ENCODE measurements at regions not wholly inside any gene's neighbourhood (a gene's known extent, or its start where the extent isn't known, plus 50 kb on each side); places are given as distances from the start of the nearest gene placed in this dataset.
"Not testable (repeated sequence)": the region's sequence is repeated elsewhere in the genome, so short reads cannot be mapped to it uniquely, and the experiment has no call there.

- DNase-seq: no peak
Observed at GRCh38 chr4:124868495-124868894, 156.0 kb upstream of the ANKRD50 start.

DNA sequence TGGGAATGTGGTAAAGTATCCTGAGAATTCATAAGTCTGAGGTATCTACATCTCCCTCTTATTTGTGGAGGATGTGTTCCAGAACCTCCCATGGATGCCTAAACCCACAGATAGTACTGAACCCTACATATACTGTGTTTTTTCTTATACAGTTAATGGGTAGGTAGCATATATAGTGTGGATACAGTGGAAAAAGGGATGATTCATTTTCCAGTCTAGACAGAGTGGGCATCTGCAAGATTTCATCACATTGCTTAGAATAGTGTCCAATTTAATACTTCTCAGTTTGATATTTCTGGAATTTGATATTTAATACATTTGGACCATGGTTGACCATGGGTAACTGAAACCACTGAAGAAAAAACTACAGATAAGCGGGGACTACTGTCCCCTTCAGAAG, 155.0 kb upstream of the ANKRD50 start:
- no peak for DNase-seq

DNA sequence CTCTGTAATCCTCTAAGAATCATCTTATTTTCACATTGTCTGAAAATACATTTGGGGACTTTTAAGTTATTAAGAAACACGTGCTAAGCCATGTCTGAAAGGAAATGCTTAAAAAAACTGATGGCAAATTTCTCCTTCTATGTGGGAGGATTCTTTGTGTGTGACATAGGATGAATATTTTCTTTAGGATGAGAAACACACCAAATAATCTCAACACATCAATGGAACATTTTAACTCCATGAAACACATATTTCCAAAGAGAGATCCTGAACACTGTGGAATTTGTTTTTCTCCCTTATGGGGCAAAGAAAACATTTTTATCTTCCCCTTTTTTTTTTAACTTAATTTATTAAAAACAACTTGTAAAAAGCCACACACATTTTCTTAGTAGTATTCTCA, 153.8 kb upstream of the ANKRD50 start:
- DNase-seq: no peak

- DNase-seq: no peak
Observed at GRCh38 chr4:124863040-124863545, 150.6 kb upstream of the ANKRD50 start.

DNA sequence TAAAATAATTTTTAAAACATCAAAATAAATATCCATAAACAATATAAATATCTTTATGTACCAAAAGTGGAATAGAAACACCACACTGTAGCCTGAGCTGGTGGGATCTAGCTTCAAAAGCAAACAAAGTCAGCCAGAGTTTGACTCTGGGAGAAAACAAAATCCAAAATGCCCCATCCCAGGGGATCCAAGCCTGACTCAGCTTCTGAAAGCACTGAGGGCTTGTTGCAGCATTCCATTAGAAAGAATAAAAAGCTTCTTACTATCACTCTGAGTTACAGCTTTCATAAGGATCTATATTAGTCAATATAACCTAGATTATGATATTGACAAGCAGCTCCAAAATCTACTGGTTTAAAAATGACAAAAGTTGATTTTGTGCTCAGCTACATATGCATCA, 149.7 kb upstream of the ANKRD50 start:
- no peak for DNase-seq

DNA sequence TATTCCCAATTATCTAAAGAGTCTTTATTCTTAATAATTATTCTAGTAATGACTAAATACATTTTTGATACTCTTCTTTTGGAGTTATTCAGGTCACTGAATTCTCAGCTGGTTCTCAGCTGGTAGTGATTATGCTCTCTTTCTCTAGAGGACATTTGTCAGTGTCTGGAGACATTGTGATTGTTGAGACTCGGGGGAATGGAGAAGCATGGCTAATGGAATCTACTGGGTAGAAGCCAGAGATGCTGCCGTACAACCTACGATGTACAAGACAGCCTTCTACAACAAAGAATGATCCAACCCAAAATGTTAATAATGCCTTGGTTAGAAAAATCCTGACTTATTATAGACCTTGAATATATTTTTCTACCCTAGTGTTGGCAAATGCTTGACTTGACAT, 149.2 kb upstream of the ANKRD50 start:
- no peak for DNase-seq

DNA sequence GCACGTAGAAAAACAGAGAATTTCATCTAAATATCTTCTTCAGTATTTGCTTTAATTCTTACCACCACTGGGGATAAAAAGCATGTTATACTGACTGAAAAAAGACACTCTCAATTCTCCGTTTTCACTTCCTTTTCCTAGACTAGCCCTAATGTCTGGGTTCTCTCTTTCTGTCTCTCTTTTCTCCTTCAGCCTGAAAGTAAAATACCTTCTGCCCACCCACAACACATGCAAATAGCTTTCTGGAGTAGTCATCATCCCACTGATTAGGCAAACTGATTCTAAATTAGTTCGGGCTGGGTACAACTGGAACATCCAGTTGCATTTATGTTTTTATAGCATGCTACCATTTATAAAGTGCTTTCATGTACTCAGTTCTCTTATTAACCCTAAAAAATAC, 142.4 kb upstream of the ANKRD50 start:
- DNase-seq: no peak

- DNase-seq: no peak
Observed at GRCh38 chr4:124851741-124852140, 139.2 kb upstream of the ANKRD50 start.

GRCh38 chr4:124846306-124846705, 133.8 kb upstream of the ANKRD50 start:
- no peak for DNase-seq

DNA sequence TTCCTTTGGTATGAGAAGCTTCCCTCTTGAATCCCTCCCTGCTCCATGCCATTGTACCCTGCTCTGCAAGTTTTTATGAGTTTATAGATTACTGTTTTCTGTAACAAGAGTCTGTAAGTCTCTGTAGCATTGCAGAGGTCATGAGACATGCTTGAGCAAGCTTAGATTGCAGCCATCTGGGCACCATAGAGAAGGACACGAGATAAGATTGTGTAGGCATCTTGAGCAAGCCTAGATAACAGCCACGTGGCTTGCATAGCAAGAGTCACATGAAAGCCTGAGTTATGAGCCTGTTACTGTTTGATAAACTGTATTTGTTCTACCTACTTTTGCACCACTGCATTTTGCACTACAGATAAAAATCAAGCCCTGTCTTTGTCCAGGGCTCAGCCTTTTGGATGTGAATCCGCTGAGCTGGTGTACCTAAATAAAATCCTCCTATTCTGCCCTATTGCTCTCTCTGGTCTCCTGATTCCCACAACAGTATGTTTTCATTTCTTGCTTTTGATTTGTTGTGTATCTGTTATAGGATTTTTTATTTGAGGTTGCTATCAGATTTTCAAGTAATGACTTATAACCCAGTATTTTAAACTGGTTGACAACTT, 127.4 kb upstream of the ANKRD50 start:
- DNase-seq: no peak

DNA sequence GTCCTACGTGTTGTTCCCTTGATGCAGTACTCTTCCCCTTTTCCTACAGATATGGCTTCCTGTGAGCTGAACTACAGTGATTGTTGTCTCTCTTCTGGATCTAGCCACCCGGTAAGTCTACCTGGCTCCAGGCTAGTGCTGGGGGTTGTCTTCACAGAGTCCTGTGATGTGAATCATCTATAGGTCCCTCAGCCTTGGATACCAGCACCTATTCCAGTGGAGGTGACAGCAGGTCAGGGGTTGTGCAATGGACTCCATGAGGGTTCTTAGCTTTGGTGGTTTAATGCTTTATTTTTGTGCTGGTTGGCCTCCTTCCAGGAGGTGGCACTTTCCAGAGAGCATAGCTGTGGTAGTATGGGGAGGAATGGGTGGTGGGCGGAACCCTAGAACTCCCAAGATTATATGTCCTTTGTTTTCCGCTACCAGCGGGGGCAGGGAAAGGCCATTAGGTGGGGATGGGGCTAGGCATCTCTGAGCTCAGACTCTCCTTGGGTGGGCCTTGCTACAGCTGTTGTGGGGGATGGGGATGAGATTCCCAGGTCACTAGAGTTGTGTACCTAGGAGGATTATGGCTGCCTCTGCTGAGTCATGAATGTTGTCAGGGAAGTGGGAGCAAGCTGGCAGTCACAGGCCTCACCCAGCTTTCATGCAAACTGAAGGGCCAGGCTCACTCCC, 121.4 kb upstream of the ANKRD50 start:
- no peak for DNase-seq

GRCh38 chr4:124828382-124828781, 115.8 kb upstream of the ANKRD50 start:
- DNase-seq: no peak

GRCh38 chr4:124817531-124817930, 105.0 kb upstream of the ANKRD50 start:
- no peak for DNase-seq

GRCh38 chr4:124812203-124812602, 99.7 kb upstream of the ANKRD50 start:
- DNase-seq: not testable (repeated sequence)

DNA sequence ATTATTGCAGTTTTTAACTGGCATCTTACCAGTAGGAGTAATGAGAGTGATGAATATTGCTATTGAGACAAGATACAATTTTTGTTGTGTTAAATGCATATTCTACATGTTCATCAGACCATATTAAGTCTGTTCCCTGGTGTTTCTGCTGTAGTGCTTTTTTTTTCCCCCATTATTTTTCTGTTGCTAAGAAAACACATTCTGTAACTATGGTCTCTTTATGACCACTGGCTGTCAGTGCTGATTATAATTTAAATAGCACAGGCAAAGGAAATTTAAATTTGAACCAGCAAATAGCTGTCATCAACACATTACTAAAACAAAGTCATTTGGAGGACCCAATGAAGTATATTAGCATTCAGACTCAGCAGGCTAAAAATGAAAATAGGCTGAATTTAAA, 98.3 kb upstream of the ANKRD50 start:
- no peak for DNase-seq

DNA sequence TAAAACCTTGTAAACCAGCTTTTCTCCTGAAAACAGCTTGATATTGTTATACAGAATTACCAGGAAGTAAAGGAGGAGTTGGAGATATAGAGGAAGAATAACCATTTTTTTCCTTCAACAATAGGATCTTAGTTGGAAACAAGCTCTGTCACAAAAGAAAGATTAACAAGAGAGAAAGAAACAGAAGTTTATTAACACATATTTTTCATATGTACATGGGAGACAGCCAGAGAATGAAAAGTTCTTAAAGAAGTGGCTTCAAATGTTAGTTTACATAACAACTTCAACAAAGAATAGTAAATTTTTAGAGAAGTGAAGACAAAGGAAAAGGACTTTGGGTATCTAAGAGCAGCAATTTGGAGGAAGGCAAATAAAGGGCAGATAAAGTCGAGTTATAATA, 94.9 kb upstream of the ANKRD50 start:
- DNase-seq: no peak

DNA sequence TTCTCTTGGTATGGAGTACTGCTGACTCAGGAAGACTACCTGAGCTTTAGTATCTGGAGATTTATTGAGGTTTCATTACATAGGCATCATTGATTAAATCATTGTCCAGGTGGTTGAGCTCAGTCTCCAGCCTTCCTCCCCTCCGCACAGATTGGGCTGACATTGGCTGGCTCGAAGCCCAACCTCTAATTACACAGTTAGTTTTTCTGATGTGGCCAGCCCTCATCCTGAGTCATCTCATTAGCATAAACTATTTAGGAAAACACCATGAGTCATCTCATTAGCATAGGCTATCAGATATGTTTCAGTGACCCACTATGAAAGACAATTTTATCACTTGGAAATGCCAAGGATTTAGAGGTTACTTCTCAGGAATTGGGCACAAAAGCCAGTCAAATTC, 93.9 kb upstream of the ANKRD50 start:
- no peak for DNase-seq

DNA sequence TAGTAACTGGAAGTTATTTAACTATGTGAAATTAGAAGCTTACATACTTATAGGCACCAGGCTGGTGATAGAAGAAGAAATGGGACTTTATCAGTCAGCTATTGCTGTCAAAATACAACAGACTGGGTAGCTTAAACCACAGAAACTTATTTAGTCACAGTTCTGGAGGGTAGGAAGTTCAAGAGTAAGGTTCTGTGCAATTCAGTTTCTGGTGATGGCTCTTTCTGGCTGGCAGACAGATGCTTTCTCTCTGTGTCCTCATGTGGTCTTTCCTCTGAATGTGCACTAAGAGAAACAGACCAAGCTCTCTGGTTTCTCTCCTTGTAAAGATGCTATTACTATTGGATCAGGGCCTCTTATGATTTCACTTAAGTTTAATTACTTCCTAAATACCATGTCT, 92.1 kb upstream of the ANKRD50 start:
- no peak for DNase-seq

DNA sequence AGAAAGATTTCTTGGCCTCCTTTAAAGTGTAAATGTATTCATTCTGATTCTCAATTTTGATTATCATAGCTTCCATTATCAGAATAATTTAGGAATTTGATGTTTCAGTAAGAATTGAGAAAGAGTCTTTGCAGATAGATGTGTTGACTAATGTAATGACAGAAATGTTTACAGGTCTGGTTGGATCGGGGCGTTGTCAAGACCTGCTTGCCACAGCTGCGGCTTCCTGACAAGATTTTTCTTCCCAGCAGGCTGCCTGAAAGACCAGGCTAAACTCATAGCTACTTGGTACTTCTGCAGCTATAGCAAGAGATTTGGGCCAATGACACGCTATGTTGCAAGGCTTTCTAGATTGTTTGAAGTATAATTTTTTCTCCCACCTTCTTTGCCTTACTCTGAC, 91.5 kb upstream of the ANKRD50 start:
- no peak for DNase-seq

- DNase-seq: no peak
Observed at GRCh38 chr4:124803641-124804040, 91.1 kb upstream of the ANKRD50 start.

GRCh38 chr4:124803026-124803425, 90.5 kb upstream of the ANKRD50 start:
- no peak for DNase-seq

- no peak for DNase-seq
Observed at GRCh38 chr4:124797223-124797622, 84.7 kb upstream of the ANKRD50 start.

DNA sequence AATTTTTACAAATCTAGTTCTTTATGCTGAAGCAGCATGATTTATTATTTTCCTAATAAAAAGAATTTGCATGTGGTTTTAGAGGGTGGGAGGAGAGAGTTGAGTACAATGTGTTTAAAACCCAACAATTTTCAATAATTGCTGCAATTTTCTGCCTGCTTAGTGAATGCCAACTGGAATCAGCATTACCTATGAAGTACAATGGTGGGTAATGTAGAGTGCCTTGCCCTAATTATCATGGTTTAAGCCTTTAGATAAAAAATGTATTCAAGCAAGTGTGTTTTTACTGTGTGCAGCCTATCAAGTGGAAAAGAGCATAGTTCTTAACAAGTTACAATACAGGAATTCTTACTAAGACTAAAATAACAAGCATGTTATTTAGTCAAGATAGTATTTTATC, 77.9 kb upstream of the ANKRD50 start:
- no peak for DNase-seq

- no peak for DNase-seq
Observed at GRCh38 chr4:124786634-124787033, 74.1 kb upstream of the ANKRD50 start.

DNA sequence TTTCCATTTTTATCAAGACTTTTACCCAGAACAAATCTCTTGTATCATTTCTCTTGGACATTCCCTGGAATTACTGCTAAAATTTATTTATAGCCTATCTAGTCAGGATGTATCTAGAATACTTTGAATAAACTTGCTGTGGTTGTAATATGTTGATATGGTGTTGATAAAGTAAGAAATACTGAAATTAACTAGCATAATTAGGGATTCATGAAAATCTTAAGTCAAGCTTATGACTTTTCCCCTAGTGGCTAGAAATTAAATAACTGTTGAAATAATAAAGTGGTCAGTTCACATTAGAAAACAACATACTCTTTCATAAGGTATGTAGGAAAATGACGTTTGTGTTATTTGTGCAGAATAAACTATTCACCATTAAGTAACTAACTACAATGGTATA, 73.1 kb upstream of the ANKRD50 start:
- DNase-seq: no peak

Data from amniotic stem cell (primary cell).